Type B pancreatic cell (in vitro differentiated cells): ENCODE measurements at regions not wholly inside any gene's neighbourhood (a gene's known extent, or its start where the extent isn't known, plus 50 kb on each side); places are given as distances from the start of the nearest gene placed in this dataset.
"Not testable (repeated sequence)": the region's sequence is repeated elsewhere in the genome, so short reads cannot be mapped to it uniquely, and the experiment has no call there.

ENCODE experiments used
- DNase-seq: peaks from one replicate; pipeline ENCODE4 v3.0.0; 2021; ENCODE audit warnings: mixed read lengths; ENCODE audit not compliant: unreplicated experiment; ENCODE audit errors: extremely low spot score
- H3K27ac Mint-ChIP-seq: 2 replicates; pipeline ENCODE4 v1.8.0; 2021; ENCODE audit warnings: mild to moderate bottlenecking, mixed read lengths
- H3K27me3 Mint-ChIP-seq: 2 replicates; pipeline ENCODE4 v1.8.0; 2021; ENCODE audit warnings: mixed read lengths
- H3K36me3 Mint-ChIP-seq: 2 replicates; pipeline ENCODE4 v1.8.0; 2021; ENCODE audit warnings: mixed read lengths
- H3K4me1 Mint-ChIP-seq: one replicate; pipeline ENCODE4 v1.8.0; 2021; ENCODE audit warnings: mixed read lengths; ENCODE audit not compliant: unreplicated experiment
- H3K4me3 Mint-ChIP-seq: 2 replicates; pipeline ENCODE4 v1.8.0; 2021; ENCODE audit warnings: mild to moderate bottlenecking, mixed read lengths
- H3K9me3 Mint-ChIP-seq: 2 replicates; pipeline ENCODE4 v1.8.0; 2021; ENCODE audit warnings: mixed read lengths
- CTCF ChIP-seq: fragments of 200-600 bp; sonication (generic); conservative IDR thresholded peaks from 2 replicates; pipeline ENCODE4 v1.5.0; 2021; ENCODE audit warnings: antibody characterized with exemption, mild to moderate bottlenecking

GRCh38 chr19:29042450-29042849 lies 170.5 kb downstream of the UQCRFS1 start:
- Mint-ChIP-seq H3K36me3 (no peaks in the 10 kb centered on the region), H3K9me3 (peaks cover 4% of the 10 kb centered on the region), H3K27me3 (no peaks in the 10 kb centered on the region), H3K27ac (no peak overlapping the region), H3K4me1 (peaks cover 22% of the 10 kb centered on the region), H3K4me3 (no peak overlapping the region)
- TF ChIP-seq CTCF: no peak
- no peak for DNase-seq

- DNase-seq: no peak
- H3K27ac Mint-ChIP-seq: no peak overlapping the region
- no peaks in the 10 kb centered on the region for H3K36me3 Mint-ChIP-seq
- TF ChIP-seq CTCF: no peak
- H3K27me3 Mint-ChIP-seq: peaks cover 4% of the 10 kb centered on the region
- H3K9me3 Mint-ChIP-seq: peaks cover 4% of the 10 kb centered on the region
- H3K4me1 Mint-ChIP-seq: peaks cover 17% of the 10 kb centered on the region
- H3K4me3 Mint-ChIP-seq: no peak overlapping the region
Measured at GRCh38 chr19:29040951-29041350, 172.0 kb downstream of the UQCRFS1 start.

- Mint-ChIP-seq H3K4me3 (no peak overlapping the region), H3K4me1 (peaks cover 10% of the 10 kb centered on the region), H3K27ac (no peak overlapping the region), H3K36me3 (no peaks in the 10 kb centered on the region), H3K27me3 (peaks cover 7% of the 10 kb centered on the region), H3K9me3 (peaks cover 4% of the 10 kb centered on the region)
- no peak for TF ChIP-seq CTCF
- no peak for DNase-seq
Measured at GRCh38 chr19:29040292-29040691, 172.7 kb downstream of the UQCRFS1 start.

- not testable (repeated sequence) for DNase-seq, H3K36me3 Mint-ChIP-seq, H3K4me3 Mint-ChIP-seq, H3K4me1 Mint-ChIP-seq, H3K27ac Mint-ChIP-seq, H3K9me3 Mint-ChIP-seq, H3K27me3 Mint-ChIP-seq
Measured at GRCh38 chr19:29039036-29039435, 173.9 kb downstream of the UQCRFS1 start.

GRCh38 chr19:29031216-29031615 lies 181.7 kb downstream of the UQCRFS1 start:
- no peak for DNase-seq
- no peak overlapping the region for H3K4me3 Mint-ChIP-seq
- H3K9me3 Mint-ChIP-seq: no peaks in the 10 kb centered on the region
- TF ChIP-seq CTCF: no peak
- H3K27me3 Mint-ChIP-seq: peaks cover 6% of the 10 kb centered on the region
- no peaks in the 10 kb centered on the region for H3K4me1 Mint-ChIP-seq
- H3K27ac Mint-ChIP-seq: no peak overlapping the region
- H3K36me3 Mint-ChIP-seq: no peaks in the 10 kb centered on the region

- no peaks in the 10 kb centered on the region for H3K36me3 Mint-ChIP-seq
- H3K27ac Mint-ChIP-seq: no peak overlapping the region
- TF ChIP-seq CTCF: no peak
- H3K27me3 Mint-ChIP-seq: no peaks in the 10 kb centered on the region
- no peaks in the 10 kb centered on the region for H3K4me1 Mint-ChIP-seq
- H3K4me3 Mint-ChIP-seq: no peak overlapping the region
- no peaks in the 10 kb centered on the region for H3K9me3 Mint-ChIP-seq
- no peak for DNase-seq
Measured at GRCh38 chr19:29029268-29029958, 183.5 kb downstream of the UQCRFS1 start.
